HCT116 (cell line): ENCODE measurements at regions not wholly inside any gene's neighbourhood (a gene's known extent, or its start where the extent isn't known, plus 50 kb on each side); places are given as distances from the start of the nearest gene placed in this dataset.

Experiments
- EZH2 ChIP-seq: fragments of 200-600 bp; sonication (generic); IDR thresholded peaks from 2 replicates; pipeline ENCODE4 v1.6.1; 2017; ENCODE audit warnings: antibody characterized with exemption, mixed run types
- EZH2phosphoT487 ChIP-seq: fragments of 200-600 bp; IDR thresholded peaks from 2 replicates; pipeline ENCODE4 v1.6.1; 2018; ENCODE audit warnings: antibody characterized with exemption, borderline replicate concordance
- POLR2A ChIP-seq: IDR thresholded peaks from 2 replicates; pipeline ENCODE4 v1.7.0; 2011; ENCODE audit warnings: borderline replicate concordance; ENCODE audit not compliant: insufficient read depth, insufficient read length; ENCODE audit errors: extremely low read depth
- POLR2AphosphoS5 ChIP-seq: IDR thresholded peaks from 2 replicates; pipeline ENCODE4 v1.6.1; 2011; ENCODE audit warnings: mild to moderate bottlenecking, low read depth, low read length, moderate library complexity
- RAD21 ChIP-seq: IDR thresholded peaks from 2 replicates; pipeline ENCODE4 v1.6.1; 2012; ENCODE audit warnings: low read depth, mild to moderate bottlenecking
- SRF ChIP-seq: IDR thresholded peaks from 2 replicates; pipeline ENCODE4 v1.6.1; 2012; ENCODE audit warnings: low read depth
- ZNF274 ChIP-seq: fragments of 200-500 bp; sonication (Bioruptor generic); IDR thresholded peaks from 2 replicates; pipeline ENCODE4 v1.6.1; 2014; ENCODE audit warnings: mild to moderate bottlenecking, low read depth, low read length, inconsistent platforms
- TF ChIP-seq, protein P1 (sequence below), 3 experiments: fragments of 200-600 bp in 1 of 3; sonication (generic) in 1 of 3; IDR thresholded peaks in 2 of 3; conservative IDR thresholded peaks in 1 of 3; 2 replicates each; pipeline ENCODE4 v1.5.1; 2012 to 2017; ENCODE audit warnings: low read depth in 2 of 3, low read length in 2 of 3, antibody characterized with exemption in 1 of 3, borderline replicate concordance in 1 of 3, control low read depth in 1 of 3, mild to moderate bottlenecking in 1 of 3, mixed read lengths in 1 of 3, mixed run types in 1 of 3, moderate library complexity in 1 of 3; ENCODE audit not compliant: insufficient read depth in 1 of 3
- TF ChIP-seq, protein P2 (sequence below): IDR thresholded peaks from 2 replicates; pipeline ENCODE4 v1.6.1; 2012; ENCODE audit warnings: low read depth

DNA sequence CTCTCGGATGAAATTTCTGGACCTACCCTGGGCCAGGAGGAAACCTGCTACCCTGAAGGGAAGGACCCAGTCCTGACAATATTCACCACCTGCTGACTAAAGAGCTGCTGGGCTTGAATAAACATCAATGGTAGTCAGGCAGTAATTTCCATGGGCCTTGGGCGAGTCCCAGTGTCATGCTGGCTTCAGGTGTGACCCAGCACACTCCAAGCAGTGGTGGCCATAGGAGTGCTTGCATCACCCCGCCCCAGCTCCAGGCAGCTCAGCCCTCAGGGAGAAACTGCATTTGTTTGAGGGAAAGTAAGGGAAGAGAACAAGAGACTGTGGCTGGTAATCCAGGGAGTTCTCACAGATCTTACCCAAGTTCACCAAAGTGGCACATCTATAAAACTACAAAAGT lies 261.8 kb upstream of the DCBLD2 start:
- TF ChIP-seq, protein P1, sequence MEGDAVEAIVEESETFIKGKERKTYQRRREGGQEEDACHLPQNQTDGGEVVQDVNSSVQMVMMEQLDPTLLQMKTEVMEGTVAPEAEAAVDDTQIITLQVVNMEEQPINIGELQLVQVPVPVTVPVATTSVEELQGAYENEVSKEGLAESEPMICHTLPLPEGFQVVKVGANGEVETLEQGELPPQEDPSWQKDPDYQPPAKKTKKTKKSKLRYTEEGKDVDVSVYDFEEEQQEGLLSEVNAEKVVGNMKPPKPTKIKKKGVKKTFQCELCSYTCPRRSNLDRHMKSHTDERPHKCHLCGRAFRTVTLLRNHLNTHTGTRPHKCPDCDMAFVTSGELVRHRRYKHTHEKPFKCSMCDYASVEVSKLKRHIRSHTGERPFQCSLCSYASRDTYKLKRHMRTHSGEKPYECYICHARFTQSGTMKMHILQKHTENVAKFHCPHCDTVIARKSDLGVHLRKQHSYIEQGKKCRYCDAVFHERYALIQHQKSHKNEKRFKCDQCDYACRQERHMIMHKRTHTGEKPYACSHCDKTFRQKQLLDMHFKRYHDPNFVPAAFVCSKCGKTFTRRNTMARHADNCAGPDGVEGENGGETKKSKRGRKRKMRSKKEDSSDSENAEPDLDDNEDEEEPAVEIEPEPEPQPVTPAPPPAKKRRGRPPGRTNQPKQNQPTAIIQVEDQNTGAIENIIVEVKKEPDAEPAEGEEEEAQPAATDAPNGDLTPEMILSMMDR (IDR thresholded peaks at IDR 0.05 in 2 of 3, conservative IDR thresholded peaks at IDR 0.05 in 1 of 3; ENCODE audit: borderline replicate concordance in 1 of 3, insufficient read depth in 1 of 3, low read depth in 2 of 3, low read length in 2 of 3) = no peak
- TF ChIP-seq RAD21 = no peak
- no peak for TF ChIP-seq EZH2phosphoT487
- TF ChIP-seq, protein P2, sequence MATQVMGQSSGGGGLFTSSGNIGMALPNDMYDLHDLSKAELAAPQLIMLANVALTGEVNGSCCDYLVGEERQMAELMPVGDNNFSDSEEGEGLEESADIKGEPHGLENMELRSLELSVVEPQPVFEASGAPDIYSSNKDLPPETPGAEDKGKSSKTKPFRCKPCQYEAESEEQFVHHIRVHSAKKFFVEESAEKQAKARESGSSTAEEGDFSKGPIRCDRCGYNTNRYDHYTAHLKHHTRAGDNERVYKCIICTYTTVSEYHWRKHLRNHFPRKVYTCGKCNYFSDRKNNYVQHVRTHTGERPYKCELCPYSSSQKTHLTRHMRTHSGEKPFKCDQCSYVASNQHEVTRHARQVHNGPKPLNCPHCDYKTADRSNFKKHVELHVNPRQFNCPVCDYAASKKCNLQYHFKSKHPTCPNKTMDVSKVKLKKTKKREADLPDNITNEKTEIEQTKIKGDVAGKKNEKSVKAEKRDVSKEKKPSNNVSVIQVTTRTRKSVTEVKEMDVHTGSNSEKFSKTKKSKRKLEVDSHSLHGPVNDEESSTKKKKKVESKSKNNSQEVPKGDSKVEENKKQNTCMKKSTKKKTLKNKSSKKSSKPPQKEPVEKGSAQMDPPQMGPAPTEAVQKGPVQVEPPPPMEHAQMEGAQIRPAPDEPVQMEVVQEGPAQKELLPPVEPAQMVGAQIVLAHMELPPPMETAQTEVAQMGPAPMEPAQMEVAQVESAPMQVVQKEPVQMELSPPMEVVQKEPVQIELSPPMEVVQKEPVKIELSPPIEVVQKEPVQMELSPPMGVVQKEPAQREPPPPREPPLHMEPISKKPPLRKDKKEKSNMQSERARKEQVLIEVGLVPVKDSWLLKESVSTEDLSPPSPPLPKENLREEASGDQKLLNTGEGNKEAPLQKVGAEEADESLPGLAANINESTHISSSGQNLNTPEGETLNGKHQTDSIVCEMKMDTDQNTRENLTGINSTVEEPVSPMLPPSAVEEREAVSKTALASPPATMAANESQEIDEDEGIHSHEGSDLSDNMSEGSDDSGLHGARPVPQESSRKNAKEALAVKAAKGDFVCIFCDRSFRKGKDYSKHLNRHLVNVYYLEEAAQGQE = no peak
- TF ChIP-seq EZH2 = no peak
- TF ChIP-seq POLR2A = no peak
- no peak for TF ChIP-seq POLR2AphosphoS5
- TF ChIP-seq SRF = no peak
- TF ChIP-seq ZNF274 = no peak
